ENCODE measurements at regions not wholly inside any gene's neighbourhood (a gene's known extent, or its start where the extent isn't known, plus 50 kb on each side); places are given as distances from the start of the nearest gene placed in this dataset.

DNA sequence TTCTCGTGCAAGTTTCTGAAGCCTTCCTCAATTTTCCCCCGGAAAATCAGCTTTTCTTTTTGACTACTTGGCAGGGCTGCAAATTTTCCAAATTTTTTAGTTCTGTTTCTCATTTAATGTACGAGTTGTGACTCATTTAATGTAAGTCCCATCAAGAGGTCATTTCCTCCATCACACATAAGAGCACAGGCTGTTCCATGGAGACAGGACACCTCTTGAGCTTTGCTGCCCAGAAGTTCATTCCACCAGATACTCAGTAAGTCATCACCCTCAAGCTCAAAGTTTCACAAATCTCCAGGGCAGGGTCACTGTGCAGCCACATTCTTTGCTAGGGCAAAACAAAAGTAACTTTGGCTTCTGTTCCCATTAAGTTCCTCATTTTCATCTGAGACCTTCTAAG lies 101.5 kb upstream of the TEKT4 start:
- no TSS peak for BruUV-seq (replicated peaks)
- TF ChIP-seq POLR2AphosphoS5 (IDR thresholded peaks at IDR 0.05; ENCODE audit: low read depth, low read length) (no peak), SIN3A (IDR thresholded peaks at IDR 0.05; ENCODE audit: borderline replicate concordance, insufficient read depth, low read depth, low read length) (no peak), TCF7L2 (IDR thresholded peaks at IDR 0.05; ENCODE audit: low read depth, low read length) (no peak)
- TF ChIP-seq, protein P1, sequence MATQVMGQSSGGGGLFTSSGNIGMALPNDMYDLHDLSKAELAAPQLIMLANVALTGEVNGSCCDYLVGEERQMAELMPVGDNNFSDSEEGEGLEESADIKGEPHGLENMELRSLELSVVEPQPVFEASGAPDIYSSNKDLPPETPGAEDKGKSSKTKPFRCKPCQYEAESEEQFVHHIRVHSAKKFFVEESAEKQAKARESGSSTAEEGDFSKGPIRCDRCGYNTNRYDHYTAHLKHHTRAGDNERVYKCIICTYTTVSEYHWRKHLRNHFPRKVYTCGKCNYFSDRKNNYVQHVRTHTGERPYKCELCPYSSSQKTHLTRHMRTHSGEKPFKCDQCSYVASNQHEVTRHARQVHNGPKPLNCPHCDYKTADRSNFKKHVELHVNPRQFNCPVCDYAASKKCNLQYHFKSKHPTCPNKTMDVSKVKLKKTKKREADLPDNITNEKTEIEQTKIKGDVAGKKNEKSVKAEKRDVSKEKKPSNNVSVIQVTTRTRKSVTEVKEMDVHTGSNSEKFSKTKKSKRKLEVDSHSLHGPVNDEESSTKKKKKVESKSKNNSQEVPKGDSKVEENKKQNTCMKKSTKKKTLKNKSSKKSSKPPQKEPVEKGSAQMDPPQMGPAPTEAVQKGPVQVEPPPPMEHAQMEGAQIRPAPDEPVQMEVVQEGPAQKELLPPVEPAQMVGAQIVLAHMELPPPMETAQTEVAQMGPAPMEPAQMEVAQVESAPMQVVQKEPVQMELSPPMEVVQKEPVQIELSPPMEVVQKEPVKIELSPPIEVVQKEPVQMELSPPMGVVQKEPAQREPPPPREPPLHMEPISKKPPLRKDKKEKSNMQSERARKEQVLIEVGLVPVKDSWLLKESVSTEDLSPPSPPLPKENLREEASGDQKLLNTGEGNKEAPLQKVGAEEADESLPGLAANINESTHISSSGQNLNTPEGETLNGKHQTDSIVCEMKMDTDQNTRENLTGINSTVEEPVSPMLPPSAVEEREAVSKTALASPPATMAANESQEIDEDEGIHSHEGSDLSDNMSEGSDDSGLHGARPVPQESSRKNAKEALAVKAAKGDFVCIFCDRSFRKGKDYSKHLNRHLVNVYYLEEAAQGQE (IDR thresholded peaks at IDR 0.05; ENCODE audit: insufficient read depth in 1 of 2, low read depth in 2 of 2, low read length in 1 of 2), result no peak
- TF ChIP-seq, protein P2, sequence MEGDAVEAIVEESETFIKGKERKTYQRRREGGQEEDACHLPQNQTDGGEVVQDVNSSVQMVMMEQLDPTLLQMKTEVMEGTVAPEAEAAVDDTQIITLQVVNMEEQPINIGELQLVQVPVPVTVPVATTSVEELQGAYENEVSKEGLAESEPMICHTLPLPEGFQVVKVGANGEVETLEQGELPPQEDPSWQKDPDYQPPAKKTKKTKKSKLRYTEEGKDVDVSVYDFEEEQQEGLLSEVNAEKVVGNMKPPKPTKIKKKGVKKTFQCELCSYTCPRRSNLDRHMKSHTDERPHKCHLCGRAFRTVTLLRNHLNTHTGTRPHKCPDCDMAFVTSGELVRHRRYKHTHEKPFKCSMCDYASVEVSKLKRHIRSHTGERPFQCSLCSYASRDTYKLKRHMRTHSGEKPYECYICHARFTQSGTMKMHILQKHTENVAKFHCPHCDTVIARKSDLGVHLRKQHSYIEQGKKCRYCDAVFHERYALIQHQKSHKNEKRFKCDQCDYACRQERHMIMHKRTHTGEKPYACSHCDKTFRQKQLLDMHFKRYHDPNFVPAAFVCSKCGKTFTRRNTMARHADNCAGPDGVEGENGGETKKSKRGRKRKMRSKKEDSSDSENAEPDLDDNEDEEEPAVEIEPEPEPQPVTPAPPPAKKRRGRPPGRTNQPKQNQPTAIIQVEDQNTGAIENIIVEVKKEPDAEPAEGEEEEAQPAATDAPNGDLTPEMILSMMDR (IDR thresholded peaks at IDR 0.05), result no peak

DNA sequence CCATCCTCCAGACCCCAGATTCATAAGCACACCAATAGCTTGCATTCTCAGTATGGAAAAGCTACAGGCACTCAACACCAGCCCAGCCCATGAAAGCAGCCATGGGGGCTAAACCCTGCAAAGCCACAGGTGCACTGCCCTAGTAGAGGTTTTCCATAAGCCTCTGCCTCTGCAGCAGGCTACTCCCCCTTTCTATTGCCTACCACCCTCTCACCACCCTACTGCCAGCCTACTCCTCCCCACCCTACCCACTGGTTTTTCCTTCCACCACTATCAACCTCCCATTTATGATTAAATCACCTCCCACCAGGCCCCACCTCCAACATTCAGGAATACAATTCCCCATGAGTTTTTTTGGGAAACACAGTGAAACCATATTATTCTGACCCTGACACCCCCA lies 96.4 kb upstream of the TEKT4 start:
- no peaks in the 10 kb centered on the region; the same call in 1 of the 2 replicates for H3K27me3 ChIP-seq (ENCODE audit: control insufficient read depth, insufficient read depth, low read length)
- H3K4me3 ChIP-seq (ENCODE audit: low read depth in 2 of 2, low read length in 2 of 2), result no peak overlapping the region
- DNase-seq (ENCODE audit: low read depth, low spot score) (no peak), ATAC-seq (no peak)
- no peaks in the 10 kb centered on the region for H3K4me1 ChIP-seq (ENCODE audit: control insufficient read depth, insufficient read depth, low read length)
- TF ChIP-seq SIN3A (IDR thresholded peaks at IDR 0.05; ENCODE audit: borderline replicate concordance, insufficient read depth, low read depth, low read length) (no peak), POLR2AphosphoS5 (IDR thresholded peaks at IDR 0.05; ENCODE audit: low read depth, low read length) (no peak)
- TF ChIP-seq, protein P2 (IDR thresholded peaks at IDR 0.05), result no peak
- intact Hi-C loops (cut with micrococcal nuclease; ENCODE audit: unreplicated experiment), result no loop called here
- ChIA-PET CTCF (no interaction called here), POLR2A (no interaction called here)
- no TSS peak for BruUV-seq (replicated peaks)
- in situ Hi-C loops (cut with HindIII; ENCODE audit: low pct_unique_long_range_greater_than_20kb, low sequenced_read_pairs), result no loop called here
- H3K9me3 ChIP-seq (ENCODE audit: control insufficient read depth, insufficient read depth, low read depth, low read length), result no peaks in the 10 kb centered on the region
- no peak overlapping the region for H3K27ac ChIP-seq (ENCODE audit: low read length)
- no peaks in the 10 kb centered on the region for H3K36me3 ChIP-seq (ENCODE audit: control insufficient read depth, insufficient read depth, low read length)

More for the DNA sequence above, 101.5 kb upstream of the TEKT4 start:
- intact Hi-C loops (cut with micrococcal nuclease; ENCODE audit: unreplicated experiment) (no loop called here), in situ Hi-C loops (cut with HindIII; ENCODE audit: low pct_unique_long_range_greater_than_20kb, low sequenced_read_pairs) (no loop called here)
- no peak overlapping the region for H3K27ac ChIP-seq (ENCODE audit: low read length)
- no peaks in the 10 kb centered on the region for H3K36me3 ChIP-seq (ENCODE audit: control insufficient read depth, insufficient read depth, low read length)
- no peak for ATAC-seq
- POLR2A ChIA-PET, result no interaction called here
- no peak overlapping the region for H3K4me3 ChIP-seq (ENCODE audit: low read depth in 2 of 2, low read length in 2 of 2)
- DNase-seq (ENCODE audit: low read depth, low spot score), result no peak
- CTCF ChIA-PET, result no interaction called here
- no peaks in the 10 kb centered on the region for H3K4me1 ChIP-seq (ENCODE audit: control insufficient read depth, insufficient read depth, low read length)
- H3K27me3 ChIP-seq (ENCODE audit: control insufficient read depth, insufficient read depth, low read length), result no peaks in the 10 kb centered on the region
- H3K9me3 ChIP-seq (ENCODE audit: control insufficient read depth, insufficient read depth, low read depth, low read length), result no peaks in the 10 kb centered on the region

All from Panc1 (cell line).